GM23338 (cell line): ENCODE measurements at regions not wholly inside any gene's neighbourhood (a gene's known extent, or its start where the extent isn't known, plus 50 kb on each side); places are given as distances from the start of the nearest gene placed in this dataset.
A peak's percentile ranks its signal among the peaks of the same experiment; 100 is the strongest.

Experiments
- CREB1 ChIP-seq: fragments of 250-450 bp; sonication (Bioruptor Pico); IDR thresholded peaks from 2 replicates; pipeline ENCODE4 v1.5.0; 2020; ENCODE audit warnings: low read depth, mild to moderate bottlenecking, moderate library complexity
- CTCF ChIP-seq, 2 experiments: fragments of 200-600 bp in 1 of 2; sonication (generic) in 1 of 2; conservative IDR thresholded peaks; 2 replicates each; pipeline versions ENCODE4 v1.5.1 to v1.6.1; 2016 to 2017; ENCODE audit warnings: antibody characterized with exemption in 2 of 2, low read depth in 2 of 2, mild to moderate bottlenecking in 2 of 2, moderate library complexity in 1 of 2
- EZH2 ChIP-seq: fragments of 200-600 bp; sonication (generic); IDR thresholded peaks from one replicate; pipeline ENCODE4 v1.8.0; 2017; ENCODE audit warnings: antibody characterized with exemption, mild to moderate bottlenecking, low read depth; ENCODE audit not compliant: unreplicated experiment
- EZH2phosphoT487 ChIP-seq: fragments of 200-600 bp; sonication (generic); IDR thresholded peaks from one replicate; pipeline ENCODE4 v1.8.1; 2018; ENCODE audit warnings: antibody characterized with exemption; ENCODE audit not compliant: unreplicated experiment
- JUNB ChIP-seq: IDR thresholded peaks from one replicate; pipeline ENCODE4 v1.6.1; 2016; ENCODE audit warnings: antibody characterized with exemption; ENCODE audit not compliant: unreplicated experiment
- POLR2AphosphoS5 ChIP-seq: IDR thresholded peaks from 2 replicates; pipeline ENCODE4 v1.6.1; 2016; ENCODE audit warnings: antibody characterized with exemption, low read depth
- REST ChIP-seq: IDR thresholded peaks from one replicate; pipeline ENCODE4 v1.6.1; 2018; ENCODE audit warnings: antibody characterized with exemption; ENCODE audit not compliant: unreplicated experiment
- ZNF114 ChIP-seq: fragments of 250-450 bp; sonication (Bioruptor Pico); IDR thresholded peaks from 2 replicates; pipeline ENCODE4 v1.5.0; 2020; ENCODE audit warnings: mild to moderate bottlenecking, moderate library complexity
- ZNF331 ChIP-seq: fragments of 250-450 bp; sonication (Bioruptor Pico); IDR thresholded peaks from 2 replicates; pipeline ENCODE4 v1.5.0; 2020; ENCODE audit warnings: low read depth, mild to moderate bottlenecking, moderate library complexity
- ZNF462 ChIP-seq: fragments of 250-450 bp; sonication (Bioruptor Pico); IDR thresholded peaks from 2 replicates; pipeline ENCODE4 v1.5.0; 2020; ENCODE audit warnings: mild to moderate bottlenecking, moderate library complexity
- TF ChIP-seq, protein P1 (sequence below): IDR thresholded peaks from 2 replicates; pipeline ENCODE4 v1.6.1; 2016; ENCODE audit warnings: antibody characterized with exemption

DNA sequence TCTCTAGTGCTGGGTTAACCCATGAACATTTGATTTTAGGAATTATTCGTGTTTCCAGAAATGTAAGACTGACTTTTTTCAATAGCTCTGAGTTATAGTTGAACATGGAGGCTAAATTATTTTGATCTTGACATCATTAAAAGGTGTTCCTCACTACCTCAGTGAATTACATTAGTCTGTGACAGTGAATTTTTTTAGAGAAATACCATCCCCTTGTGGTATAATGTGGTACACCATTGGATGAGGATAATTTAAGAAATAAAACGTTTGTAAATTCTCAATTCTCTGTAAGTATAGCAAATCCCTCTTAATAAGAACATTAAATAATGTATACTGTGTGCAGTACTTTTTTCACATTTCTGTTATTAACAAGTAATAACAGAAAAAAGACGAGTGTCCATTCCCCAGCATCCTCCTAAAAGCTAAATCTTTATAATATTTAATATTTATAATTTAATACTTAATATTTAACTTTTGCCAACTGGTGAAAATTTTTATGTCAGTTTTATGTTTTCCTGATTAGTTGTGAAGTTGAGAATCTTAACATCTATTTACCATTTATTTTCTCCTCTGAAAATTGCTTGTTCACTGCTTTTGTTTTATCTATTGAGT, 70.3 kb upstream of the CWC22 start:
- no peak for TF ChIP-seq ZNF331 (CRISPR knock-in tag)
- TF ChIP-seq CTCF (conservative IDR thresholded peaks at IDR 0.05; ENCODE audit: low read depth in 2 of 2) = peak; percentile 69 to 93
- no peak for TF ChIP-seq EZH2phosphoT487
- no peak for TF ChIP-seq JUNB
- no peak for TF ChIP-seq EZH2
- no peak for TF ChIP-seq REST
- TF ChIP-seq CREB1 (CRISPR knock-in tag) = no peak
- no peak for TF ChIP-seq ZNF114 (CRISPR knock-in tag)
- TF ChIP-seq POLR2AphosphoS5 = no peak
- no peak for TF ChIP-seq ZNF462 (CRISPR knock-in tag)
- TF ChIP-seq, protein P1, sequence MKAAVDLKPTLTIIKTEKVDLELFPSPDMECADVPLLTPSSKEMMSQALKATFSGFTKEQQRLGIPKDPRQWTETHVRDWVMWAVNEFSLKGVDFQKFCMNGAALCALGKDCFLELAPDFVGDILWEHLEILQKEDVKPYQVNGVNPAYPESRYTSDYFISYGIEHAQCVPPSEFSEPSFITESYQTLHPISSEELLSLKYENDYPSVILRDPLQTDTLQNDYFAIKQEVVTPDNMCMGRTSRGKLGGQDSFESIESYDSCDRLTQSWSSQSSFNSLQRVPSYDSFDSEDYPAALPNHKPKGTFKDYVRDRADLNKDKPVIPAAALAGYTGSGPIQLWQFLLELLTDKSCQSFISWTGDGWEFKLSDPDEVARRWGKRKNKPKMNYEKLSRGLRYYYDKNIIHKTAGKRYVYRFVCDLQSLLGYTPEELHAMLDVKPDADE = no peak
